D341Med (cell line): ENCODE measurements at regions not wholly inside any gene's neighbourhood (a gene's known extent, or its start where the extent isn't known, plus 50 kb on each side); places are given as distances from the start of the nearest gene placed in this dataset.
"Not testable (repeated sequence)": the region's sequence is repeated elsewhere in the genome, so short reads cannot be mapped to it uniquely, and the experiment has no call there.

Experiments used
- DNase-seq: peaks from one replicate; pipeline ENCODE4 v3.0.0; 2012; ENCODE audit warnings: low spot score

- DNase-seq = no peak
Observed at GRCh38 chr15:96582473-96582872, 252.0 kb downstream of the NR2F2 start.

- no peak for DNase-seq
Observed at GRCh38 chr15:96583671-96584070, 253.2 kb downstream of the NR2F2 start.

- no peak for DNase-seq
Observed at GRCh38 chr15:96585484-96586386, 255.2 kb downstream of the NR2F2 start.

GRCh38 chr15:96586901-96587300 lies 256.4 kb downstream of the NR2F2 start:
- DNase-seq = no peak

- no peak for DNase-seq
Observed at GRCh38 chr15:96589864-96590263, 259.4 kb downstream of the NR2F2 start.

GRCh38 chr15:96593735-96594134 lies 263.2 kb downstream of the NR2F2 start:
- no peak for DNase-seq

GRCh38 chr15:96595951-96596350 lies 265.5 kb downstream of the NR2F2 start:
- DNase-seq = no peak

- DNase-seq = no peak
Observed at GRCh38 chr15:96598514-96598913, 268.0 kb downstream of the NR2F2 start.

GRCh38 chr15:96599268-96599667 lies 268.8 kb downstream of the NR2F2 start:
- DNase-seq = no peak

- no peak for DNase-seq
Observed at GRCh38 chr15:96600350-96600749, 269.9 kb downstream of the NR2F2 start.

GRCh38 chr15:96606617-96607016 lies 276.1 kb downstream of the NR2F2 start:
- no peak for DNase-seq

- DNase-seq = no peak
Observed at GRCh38 chr15:96610757-96611156, 280.3 kb downstream of the NR2F2 start.

- no peak for DNase-seq
Observed at GRCh38 chr15:96612917-96613316, 282.4 kb downstream of the NR2F2 start.

GRCh38 chr15:96619174-96619573 lies 288.7 kb downstream of the NR2F2 start:
- no peak for DNase-seq

GRCh38 chr15:96622714-96623113 lies 292.2 kb downstream of the NR2F2 start:
- DNase-seq = no peak

GRCh38 chr15:96625256-96625655 lies 294.8 kb downstream of the NR2F2 start:
- DNase-seq = no peak

- no peak for DNase-seq
Observed at GRCh38 chr15:96627031-96627568, 296.6 kb downstream of the NR2F2 start.

- DNase-seq = no peak
Observed at GRCh38 chr15:96629511-96629910, 299.0 kb downstream of the NR2F2 start.

- DNase-seq = no peak
Observed at GRCh38 chr15:96638793-96639192, 308.3 kb downstream of the NR2F2 start.

- DNase-seq = no peak
Observed at GRCh38 chr15:96645796-96646195, 315.3 kb downstream of the NR2F2 start.

- no peak for DNase-seq
Observed at GRCh38 chr15:96648866-96649265, 318.4 kb downstream of the NR2F2 start.

GRCh38 chr15:96657096-96657495 lies 326.6 kb downstream of the NR2F2 start:
- no peak for DNase-seq

- not testable (repeated sequence) for DNase-seq
Observed at GRCh38 chr15:96666979-96667378, 336.5 kb downstream of the NR2F2 start.

GRCh38 chr15:96670389-96670788 lies 339.9 kb downstream of the NR2F2 start:
- DNase-seq = no peak
